Right hindlimb (tissue), 1 donor: ENCODE measurements at regions not wholly inside any gene's neighbourhood (a gene's known extent, or its start where the extent isn't known, plus 50 kb on each side); places are given as distances from the start of the nearest gene placed in this dataset.
"Not testable (repeated sequence)": the region's sequence is repeated elsewhere in the genome, so short reads cannot be mapped to it uniquely, and the experiment has no call there.

Source experiments
- DNase-seq: peaks from one replicate; pipeline ENCODE4 v3.0.0-alpha.2; 2018

- DNase-seq, result not testable (repeated sequence)
These were observed 433.7 kb downstream of the BTG1 start for GRCh38 chr12:91711925-91712324.

- DNase-seq, result no peak
These were observed 439.2 kb downstream of the BTG1 start for GRCh38 chr12:91706466-91706865.

- no peak for DNase-seq
These were observed 441.2 kb downstream of the BTG1 start for GRCh38 chr12:91704446-91704845.

- no peak for DNase-seq
These were observed 442.0 kb downstream of the BTG1 start for GRCh38 chr12:91703491-91704283.

GRCh38 chr12:91702843-91703425 lies 442.7 kb downstream of the BTG1 start:
- no peak for DNase-seq

- DNase-seq, result no peak
These were observed 449.7 kb downstream of the BTG1 start for GRCh38 chr12:91695964-91696363.

- DNase-seq, result not testable (repeated sequence)
These were observed 450.2 kb downstream of the BTG1 start for GRCh38 chr12:91695406-91695805.

- DNase-seq, result no peak
These were observed 455.1 kb downstream of the BTG1 start for GRCh38 chr12:91690531-91690930.

GRCh38 chr12:91687052-91688017 lies 458.3 kb downstream of the BTG1 start:
- DNase-seq, result no peak

- DNase-seq, result no peak
These were observed 459.7 kb downstream of the BTG1 start for GRCh38 chr12:91685917-91686316.

- no peak for DNase-seq
These were observed 463.9 kb downstream of the BTG1 start for GRCh38 chr12:91681751-91682150.

GRCh38 chr12:91680864-91681263 lies 464.8 kb downstream of the BTG1 start:
- no peak for DNase-seq

GRCh38 chr12:91677556-91677955 lies 468.1 kb downstream of the BTG1 start:
- no peak for DNase-seq

- no peak for DNase-seq
These were observed 470.2 kb downstream of the BTG1 start for GRCh38 chr12:91675401-91675800.

- no peak for DNase-seq
These were observed 473.5 kb downstream of the BTG1 start for GRCh38 chr12:91672130-91672529.

- no peak for DNase-seq
These were observed 478.0 kb downstream of the BTG1 start for GRCh38 chr12:91667694-91668093.

GRCh38 chr12:91663744-91664143 lies 481.1 kb upstream of the DCN start:
- DNase-seq, result no peak

GRCh38 chr12:91663310-91663709 lies 480.7 kb upstream of the DCN start:
- DNase-seq, result no peak

GRCh38 chr12:91662021-91662420 lies 479.4 kb upstream of the DCN start:
- no peak for DNase-seq

GRCh38 chr12:91657032-91657431 lies 474.4 kb upstream of the DCN start:
- no peak for DNase-seq

- DNase-seq, result no peak
These were observed 473.3 kb upstream of the DCN start for GRCh38 chr12:91655966-91656365.

- no peak for DNase-seq
These were observed 471.5 kb upstream of the DCN start for GRCh38 chr12:91654087-91654486.

GRCh38 chr12:91651728-91652127 lies 469.1 kb upstream of the DCN start:
- DNase-seq, result no peak
